Neural crest cell (in vitro differentiated cells): ENCODE measurements at regions not wholly inside any gene's neighbourhood (a gene's known extent, or its start where the extent isn't known, plus 50 kb on each side); places are given as distances from the start of the nearest gene placed in this dataset.

Experiments
- DNase-seq: peaks from one replicate; pipeline ENCODE4 v3.0.0; 2021; ENCODE audit warnings: low read depth, mixed read lengths, low spot score
- H3K27ac Mint-ChIP-seq: one replicate; pipeline ENCODE4 v1.8.0; 2021; ENCODE audit warnings: mild to moderate bottlenecking, mixed read lengths; ENCODE audit not compliant: unreplicated experiment
- H3K27me3 Mint-ChIP-seq: 2 replicates; pipeline ENCODE4 v1.8.0; 2021; ENCODE audit warnings: low read depth, mild to moderate bottlenecking, mixed read lengths
- H3K36me3 Mint-ChIP-seq: 2 replicates; pipeline ENCODE4 v1.8.0; 2021; ENCODE audit warnings: low read depth, mild to moderate bottlenecking, mixed read lengths
- H3K4me1 Mint-ChIP-seq: 2 replicates; pipeline ENCODE4 v1.8.0; 2021; ENCODE audit warnings: mixed read lengths
- H3K4me3 Mint-ChIP-seq: one replicate; pipeline ENCODE4 v1.8.0; 2021; ENCODE audit warnings: mild to moderate bottlenecking, mixed read lengths
- H3K9me3 Mint-ChIP-seq: 2 replicates; pipeline ENCODE4 v1.8.0; 2021; ENCODE audit warnings: mixed read lengths
- TF ChIP-seq, protein P1 (sequence below): fragments of 200-600 bp; sonication (generic); conservative IDR thresholded peaks from 2 replicates; pipeline ENCODE4 v1.5.0; 2021; ENCODE audit warnings: antibody characterized with exemption, mild to moderate bottlenecking

DNA sequence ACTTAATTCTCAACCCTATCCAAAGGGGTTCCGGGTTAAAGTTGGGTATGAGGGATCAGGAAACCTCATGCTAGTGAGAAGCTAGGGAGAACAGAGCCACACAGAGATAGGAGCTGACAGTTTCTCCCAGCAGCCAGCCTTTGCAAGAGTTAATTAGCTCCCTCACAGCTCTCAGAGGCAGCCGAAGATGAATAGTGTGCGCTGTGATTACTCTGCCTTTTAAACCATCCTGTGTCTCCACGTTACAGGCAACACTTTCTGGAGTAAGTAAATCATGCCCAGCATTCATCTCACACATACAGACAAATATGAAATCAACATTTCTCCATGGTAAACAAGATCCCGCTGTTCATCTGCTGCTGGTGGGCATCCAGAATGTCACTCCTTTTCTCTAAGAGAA lies 429.6 kb downstream of the INSC start:
- Mint-ChIP-seq H3K36me3 (no peaks in the 10 kb centered on the region), H3K27me3 (no peaks in the 10 kb centered on the region), H3K4me1 (peaks cover 7% of the 10 kb centered on the region), H3K4me3 (no peak overlapping the region), H3K9me3 (peaks cover 3% of the 10 kb centered on the region), H3K27ac (no peak overlapping the region)
- TF ChIP-seq, protein P1, sequence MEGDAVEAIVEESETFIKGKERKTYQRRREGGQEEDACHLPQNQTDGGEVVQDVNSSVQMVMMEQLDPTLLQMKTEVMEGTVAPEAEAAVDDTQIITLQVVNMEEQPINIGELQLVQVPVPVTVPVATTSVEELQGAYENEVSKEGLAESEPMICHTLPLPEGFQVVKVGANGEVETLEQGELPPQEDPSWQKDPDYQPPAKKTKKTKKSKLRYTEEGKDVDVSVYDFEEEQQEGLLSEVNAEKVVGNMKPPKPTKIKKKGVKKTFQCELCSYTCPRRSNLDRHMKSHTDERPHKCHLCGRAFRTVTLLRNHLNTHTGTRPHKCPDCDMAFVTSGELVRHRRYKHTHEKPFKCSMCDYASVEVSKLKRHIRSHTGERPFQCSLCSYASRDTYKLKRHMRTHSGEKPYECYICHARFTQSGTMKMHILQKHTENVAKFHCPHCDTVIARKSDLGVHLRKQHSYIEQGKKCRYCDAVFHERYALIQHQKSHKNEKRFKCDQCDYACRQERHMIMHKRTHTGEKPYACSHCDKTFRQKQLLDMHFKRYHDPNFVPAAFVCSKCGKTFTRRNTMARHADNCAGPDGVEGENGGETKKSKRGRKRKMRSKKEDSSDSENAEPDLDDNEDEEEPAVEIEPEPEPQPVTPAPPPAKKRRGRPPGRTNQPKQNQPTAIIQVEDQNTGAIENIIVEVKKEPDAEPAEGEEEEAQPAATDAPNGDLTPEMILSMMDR: no peak
- no peak for DNase-seq

DNA sequence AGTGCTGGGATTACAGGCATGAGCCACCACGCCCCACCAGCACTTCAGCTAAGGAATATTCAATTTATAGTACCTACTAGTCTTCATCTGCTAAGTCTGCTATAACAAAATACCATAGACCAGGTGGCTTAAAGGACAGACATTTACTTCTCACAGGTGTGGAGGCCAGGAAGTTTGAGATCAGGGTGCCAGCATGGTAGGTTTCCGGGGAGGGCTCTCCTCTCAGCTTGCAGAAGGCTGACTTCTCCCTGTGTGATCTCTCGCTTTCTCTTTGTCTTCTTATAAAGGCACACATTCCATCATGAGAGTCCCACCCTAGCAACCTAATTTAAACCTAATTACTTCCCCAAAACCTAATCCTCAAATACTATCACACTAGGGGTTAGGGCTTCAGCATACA lies 433.0 kb downstream of the INSC start:
- TF ChIP-seq, protein P1: no peak
- H3K27ac Mint-ChIP-seq: no peak overlapping the region

DNA sequence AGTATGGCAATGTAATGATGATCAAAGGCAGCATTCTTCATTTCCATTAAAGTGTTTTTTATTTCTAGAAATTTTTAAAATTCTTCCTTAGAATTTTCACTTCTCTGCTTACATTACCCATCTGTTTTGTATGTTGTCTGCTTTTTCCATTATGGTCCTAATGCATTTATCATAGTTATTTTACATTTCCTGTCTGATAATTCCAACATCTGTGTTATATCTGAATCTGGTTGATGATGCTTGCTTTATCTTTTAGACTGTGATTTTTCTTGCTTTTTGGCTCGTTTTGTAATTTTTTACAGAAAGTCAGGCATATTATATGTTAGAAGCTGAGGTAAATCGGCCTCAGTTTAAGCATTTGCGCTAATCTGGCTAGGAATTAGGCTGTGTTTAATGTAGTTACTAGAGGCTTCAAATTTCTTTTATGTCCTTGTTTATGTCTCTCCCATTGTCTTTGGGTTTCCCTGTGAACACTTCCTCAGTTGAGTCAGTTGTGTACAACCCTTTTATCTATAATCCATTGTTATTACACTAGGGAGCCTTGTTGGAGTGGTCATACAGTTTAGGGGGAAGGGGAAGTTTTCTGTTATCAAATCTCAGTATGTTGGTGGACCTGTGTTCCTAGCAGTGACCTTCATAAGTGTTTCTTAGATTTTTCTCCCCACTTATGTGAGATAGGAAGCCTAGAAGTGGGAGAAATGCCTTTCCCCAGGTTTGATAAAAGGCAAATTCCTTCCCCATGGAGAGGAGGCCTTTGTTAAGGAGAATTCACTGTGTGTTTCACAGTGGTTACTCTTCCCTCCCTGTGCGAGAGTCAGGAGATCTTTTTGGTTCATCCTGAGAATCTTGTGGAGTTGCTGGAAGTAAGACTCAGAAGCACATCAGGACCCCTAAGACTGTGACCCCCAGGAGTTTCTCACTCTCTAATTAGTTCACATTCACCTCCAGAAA lies 437.5 kb downstream of the INSC start:
- H3K36me3 Mint-ChIP-seq: no peaks in the 10 kb centered on the region
- no peak for DNase-seq
- H3K27me3 Mint-ChIP-seq: no peaks in the 10 kb centered on the region
- H3K4me1 Mint-ChIP-seq: peaks cover 25% of the 10 kb centered on the region
- no peaks in the 10 kb centered on the region for H3K9me3 Mint-ChIP-seq
- no peak overlapping the region for H3K4me3 Mint-ChIP-seq
- TF ChIP-seq, protein P1: no peak
- no peak overlapping the region for H3K27ac Mint-ChIP-seq

More for the DNA sequence above, 433.0 kb downstream of the INSC start:
- no peak overlapping the region for H3K4me3 Mint-ChIP-seq
- DNase-seq: no peak
- H3K36me3 Mint-ChIP-seq: no peaks in the 10 kb centered on the region
- H3K4me1 Mint-ChIP-seq: peaks cover 11% of the 10 kb centered on the region
- no peaks in the 10 kb centered on the region for H3K27me3 Mint-ChIP-seq
- peaks cover 3% of the 10 kb centered on the region for H3K9me3 Mint-ChIP-seq

DNA sequence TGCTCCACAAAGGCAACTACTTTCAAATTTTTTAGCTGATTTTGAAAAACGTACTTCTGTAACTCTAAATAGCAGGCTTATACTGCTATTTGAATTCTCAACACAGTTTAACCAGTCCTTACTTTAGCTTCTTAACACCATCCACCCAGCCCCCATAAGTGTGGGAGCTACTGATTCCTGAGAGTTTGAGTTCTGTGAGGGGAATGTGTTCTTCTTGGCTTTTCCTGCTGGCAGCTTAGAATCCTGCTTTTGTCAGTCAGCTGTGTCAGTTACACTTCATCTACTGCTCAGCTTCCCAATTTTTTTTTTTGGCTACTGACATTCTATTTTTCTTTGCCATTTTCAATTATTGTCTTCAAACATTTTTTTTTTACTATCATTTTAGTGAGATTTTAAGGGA lies 440.4 kb downstream of the INSC start:
- H3K4me1 Mint-ChIP-seq: peaks cover 31% of the 10 kb centered on the region
- H3K36me3 Mint-ChIP-seq: no peaks in the 10 kb centered on the region

DNA sequence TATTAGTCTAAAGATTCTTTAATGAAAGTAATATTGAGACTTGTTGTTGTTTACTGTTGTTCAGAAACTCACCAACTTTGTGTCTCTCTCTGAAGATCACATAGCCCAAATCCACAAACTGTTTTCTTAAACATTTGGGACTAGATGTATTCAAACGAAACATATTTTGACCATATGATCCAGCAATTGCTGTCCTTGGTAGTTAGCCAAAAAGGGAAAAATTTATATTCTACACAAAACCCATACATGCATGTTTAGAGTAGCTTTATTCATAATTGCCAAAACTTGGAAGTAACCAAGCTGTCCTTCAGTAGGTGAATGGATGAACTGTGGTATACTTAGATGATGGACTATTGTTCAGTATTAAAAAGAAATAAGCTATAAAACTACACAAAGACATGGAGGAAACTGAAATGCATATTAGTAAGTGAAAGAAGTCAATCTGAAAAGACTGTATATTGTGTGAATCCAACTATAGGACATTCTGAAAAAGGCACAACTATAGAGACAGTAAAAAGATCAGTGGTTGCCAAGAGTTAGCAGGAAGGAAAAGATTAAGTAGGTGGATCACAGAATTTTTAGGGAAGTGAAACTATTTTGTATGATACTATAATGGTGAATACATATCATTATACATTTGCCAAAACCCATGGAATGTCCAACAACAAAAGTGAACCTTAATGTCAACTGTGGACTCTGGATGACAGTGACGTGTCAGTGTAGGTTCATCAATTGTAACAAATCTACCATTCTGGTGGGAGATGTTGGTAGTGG lies 442.9 kb downstream of the INSC start:
- H3K4me3 Mint-ChIP-seq: no peak overlapping the region
- no peak overlapping the region for H3K27ac Mint-ChIP-seq
- DNase-seq: no peak
- no peaks in the 10 kb centered on the region for H3K36me3 Mint-ChIP-seq
- peaks cover 27% of the 10 kb centered on the region for H3K4me1 Mint-ChIP-seq
- TF ChIP-seq, protein P1: no peak
- H3K9me3 Mint-ChIP-seq: peaks cover 3% of the 10 kb centered on the region
- H3K27me3 Mint-ChIP-seq: no peaks in the 10 kb centered on the region

More for the DNA sequence above, 440.4 kb downstream of the INSC start:
- Mint-ChIP-seq H3K9me3 (peaks cover 3% of the 10 kb centered on the region), H3K27ac (peak overlapping the region; percentile 30), H3K4me3 (no peak overlapping the region), H3K27me3 (no peaks in the 10 kb centered on the region)
- no peak for DNase-seq
- TF ChIP-seq, protein P1: no peak
